ENCODE measurements at regions not wholly inside any gene's neighbourhood (a gene's known extent, or its start where the extent isn't known, plus 50 kb on each side); places are given as distances from the start of the nearest gene placed in this dataset.

DNA sequence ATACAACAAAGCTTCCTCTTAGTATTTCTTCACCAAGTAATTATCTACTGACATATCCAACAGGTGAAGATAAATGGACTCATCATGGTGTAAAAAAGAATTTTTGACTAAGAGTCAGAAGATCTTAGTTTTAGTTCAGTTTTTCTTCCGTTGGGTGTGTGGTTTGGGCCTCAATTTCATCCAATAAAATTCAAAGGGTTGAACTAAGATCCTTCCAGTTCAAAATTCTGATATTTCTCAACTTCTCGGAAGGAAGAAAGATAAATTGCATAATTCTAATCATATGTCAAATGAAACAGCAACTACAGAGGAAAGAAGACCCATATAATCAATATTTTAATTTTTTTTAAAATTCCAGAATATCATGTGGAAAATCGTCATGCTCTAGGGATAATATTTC lies 192.7 kb downstream of the SPRY1 start (continued):
- TF ChIP-seq, protein P1, sequence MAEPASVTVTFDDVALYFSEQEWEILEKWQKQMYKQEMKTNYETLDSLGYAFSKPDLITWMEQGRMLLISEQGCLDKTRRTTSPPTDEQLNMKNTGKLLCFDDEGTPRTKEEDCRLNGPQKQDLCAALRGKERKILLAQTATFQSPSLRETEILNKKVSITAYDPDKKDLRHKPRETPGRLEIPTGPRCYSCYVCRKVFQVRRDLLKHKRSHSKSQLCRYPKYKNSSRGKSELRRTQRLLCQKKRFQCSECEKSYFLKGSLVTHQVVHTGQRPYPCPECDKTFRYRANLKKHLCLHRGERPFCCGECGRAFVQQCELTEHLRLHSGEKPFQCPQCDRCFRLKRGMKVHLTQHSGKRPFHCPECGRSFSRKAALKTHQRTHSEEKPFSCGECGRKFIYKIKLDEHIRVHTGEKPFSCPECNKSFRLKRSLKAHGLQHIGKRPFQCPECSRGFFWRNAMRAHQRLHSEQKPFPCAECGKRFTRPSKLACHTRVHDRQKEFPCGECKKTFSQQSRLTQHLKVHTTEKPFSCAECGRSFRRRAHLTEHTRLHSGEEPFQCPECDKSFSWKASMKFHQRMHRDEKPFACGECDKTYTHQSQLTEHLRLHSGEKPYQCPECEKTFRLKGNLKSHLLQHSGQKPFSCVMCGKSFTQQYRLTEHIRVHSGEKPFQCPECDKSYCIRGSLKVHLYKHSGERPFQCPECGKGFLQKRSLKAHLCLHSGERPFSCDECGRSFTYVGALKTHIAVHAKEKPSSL (CRISPR knock-in tag; conservative IDR thresholded peaks at IDR 0.05): no peak

DNA sequence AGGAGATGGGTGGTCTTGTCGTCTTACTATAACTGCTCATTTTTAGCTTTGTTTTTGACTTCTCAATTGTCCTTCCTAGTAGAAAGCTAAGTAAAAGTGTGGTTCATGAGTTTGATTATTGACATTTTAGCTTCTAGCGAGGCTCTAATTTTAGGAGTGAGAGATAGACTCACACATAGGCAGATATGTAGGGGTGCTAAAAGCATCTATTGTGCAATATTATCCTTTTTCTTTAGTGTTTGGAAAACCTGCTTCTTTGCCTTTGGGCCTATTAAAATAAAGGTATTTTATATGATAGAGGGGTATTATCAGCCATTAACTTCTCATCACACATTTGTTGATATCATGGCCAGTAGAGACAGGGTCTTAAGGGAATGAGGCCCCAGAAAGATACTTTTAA lies 195.3 kb downstream of the SPRY1 start:
- H3K36me3 Mint-ChIP-seq: no peaks in the 10 kb centered on the region
- H3K4me3 Mint-ChIP-seq: no peak overlapping the region
- POLR2A ChIA-PET: no interaction called here
- no peak for TF ChIP-seq NFYB (CRISPR knock-in tag; conservative IDR thresholded peaks at IDR 0.05; ENCODE audit: low read depth)
- TF ChIP-seq ZNF416 (CRISPR knock-in tag; IDR thresholded peaks at IDR 0.05): no peak
- TF ChIP-seq RELA (CRISPR knock-in tag; IDR thresholded peaks at IDR 0.05; ENCODE audit: borderline replicate concordance): no peak
- TF ChIP-seq, protein P2, sequence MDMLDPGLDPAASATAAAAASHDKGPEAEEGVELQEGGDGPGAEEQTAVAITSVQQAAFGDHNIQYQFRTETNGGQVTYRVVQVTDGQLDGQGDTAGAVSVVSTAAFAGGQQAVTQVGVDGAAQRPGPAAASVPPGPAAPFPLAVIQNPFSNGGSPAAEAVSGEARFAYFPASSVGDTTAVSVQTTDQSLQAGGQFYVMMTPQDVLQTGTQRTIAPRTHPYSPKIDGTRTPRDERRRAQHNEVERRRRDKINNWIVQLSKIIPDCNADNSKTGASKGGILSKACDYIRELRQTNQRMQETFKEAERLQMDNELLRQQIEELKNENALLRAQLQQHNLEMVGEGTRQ (CRISPR knock-in tag; IDR thresholded peaks at IDR 0.05): no peak
- TF ChIP-seq TEAD4 (CRISPR knock-in tag; IDR thresholded peaks at IDR 0.05): no peak
- TF ChIP-seq, protein P3, sequence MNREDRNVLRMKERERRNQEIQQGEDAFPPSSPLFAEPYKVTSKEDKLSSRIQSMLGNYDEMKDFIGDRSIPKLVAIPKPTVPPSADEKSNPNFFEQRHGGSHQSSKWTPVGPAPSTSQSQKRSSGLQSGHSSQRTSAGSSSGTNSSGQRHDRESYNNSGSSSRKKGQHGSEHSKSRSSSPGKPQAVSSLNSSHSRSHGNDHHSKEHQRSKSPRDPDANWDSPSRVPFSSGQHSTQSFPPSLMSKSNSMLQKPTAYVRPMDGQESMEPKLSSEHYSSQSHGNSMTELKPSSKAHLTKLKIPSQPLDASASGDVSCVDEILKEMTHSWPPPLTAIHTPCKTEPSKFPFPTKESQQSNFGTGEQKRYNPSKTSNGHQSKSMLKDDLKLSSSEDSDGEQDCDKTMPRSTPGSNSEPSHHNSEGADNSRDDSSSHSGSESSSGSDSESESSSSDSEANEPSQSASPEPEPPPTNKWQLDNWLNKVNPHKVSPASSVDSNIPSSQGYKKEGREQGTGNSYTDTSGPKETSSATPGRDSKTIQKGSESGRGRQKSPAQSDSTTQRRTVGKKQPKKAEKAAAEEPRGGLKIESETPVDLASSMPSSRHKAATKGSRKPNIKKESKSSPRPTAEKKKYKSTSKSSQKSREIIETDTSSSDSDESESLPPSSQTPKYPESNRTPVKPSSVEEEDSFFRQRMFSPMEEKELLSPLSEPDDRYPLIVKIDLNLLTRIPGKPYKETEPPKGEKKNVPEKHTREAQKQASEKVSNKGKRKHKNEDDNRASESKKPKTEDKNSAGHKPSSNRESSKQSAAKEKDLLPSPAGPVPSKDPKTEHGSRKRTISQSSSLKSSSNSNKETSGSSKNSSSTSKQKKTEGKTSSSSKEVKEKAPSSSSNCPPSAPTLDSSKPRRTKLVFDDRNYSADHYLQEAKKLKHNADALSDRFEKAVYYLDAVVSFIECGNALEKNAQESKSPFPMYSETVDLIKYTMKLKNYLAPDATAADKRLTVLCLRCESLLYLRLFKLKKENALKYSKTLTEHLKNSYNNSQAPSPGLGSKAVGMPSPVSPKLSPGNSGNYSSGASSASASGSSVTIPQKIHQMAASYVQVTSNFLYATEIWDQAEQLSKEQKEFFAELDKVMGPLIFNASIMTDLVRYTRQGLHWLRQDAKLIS (CRISPR knock-in tag; IDR thresholded peaks at IDR 0.05; ENCODE audit: borderline replicate concordance): no peak
- TF ChIP-seq, protein P4, sequence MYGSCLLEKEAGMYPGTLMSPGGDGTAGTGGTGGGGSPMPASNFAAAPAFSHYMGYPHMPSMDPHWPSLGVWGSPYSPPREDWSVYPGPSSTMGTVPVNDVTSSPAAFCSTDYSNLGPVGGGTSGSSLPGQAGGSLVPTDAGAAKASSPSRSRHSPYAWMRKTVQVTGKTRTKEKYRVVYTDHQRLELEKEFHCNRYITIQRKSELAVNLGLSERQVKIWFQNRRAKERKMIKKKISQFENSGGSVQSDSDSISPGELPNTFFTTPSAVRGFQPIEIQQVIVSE (CRISPR knock-in tag; IDR thresholded peaks at IDR 0.05; ENCODE audit: borderline replicate concordance): no peak
- TF ChIP-seq, protein P5, sequence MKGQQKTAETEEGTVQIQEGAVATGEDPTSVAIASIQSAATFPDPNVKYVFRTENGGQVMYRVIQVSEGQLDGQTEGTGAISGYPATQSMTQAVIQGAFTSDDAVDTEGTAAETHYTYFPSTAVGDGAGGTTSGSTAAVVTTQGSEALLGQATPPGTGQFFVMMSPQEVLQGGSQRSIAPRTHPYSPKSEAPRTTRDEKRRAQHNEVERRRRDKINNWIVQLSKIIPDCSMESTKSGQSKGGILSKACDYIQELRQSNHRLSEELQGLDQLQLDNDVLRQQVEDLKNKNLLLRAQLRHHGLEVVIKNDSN (CRISPR knock-in tag; IDR thresholded peaks at IDR 0.05): no peak
- no peak for TF ChIP-seq SMAD4 (CRISPR knock-in tag; IDR thresholded peaks at IDR 0.05)
- TF ChIP-seq, protein P6, sequence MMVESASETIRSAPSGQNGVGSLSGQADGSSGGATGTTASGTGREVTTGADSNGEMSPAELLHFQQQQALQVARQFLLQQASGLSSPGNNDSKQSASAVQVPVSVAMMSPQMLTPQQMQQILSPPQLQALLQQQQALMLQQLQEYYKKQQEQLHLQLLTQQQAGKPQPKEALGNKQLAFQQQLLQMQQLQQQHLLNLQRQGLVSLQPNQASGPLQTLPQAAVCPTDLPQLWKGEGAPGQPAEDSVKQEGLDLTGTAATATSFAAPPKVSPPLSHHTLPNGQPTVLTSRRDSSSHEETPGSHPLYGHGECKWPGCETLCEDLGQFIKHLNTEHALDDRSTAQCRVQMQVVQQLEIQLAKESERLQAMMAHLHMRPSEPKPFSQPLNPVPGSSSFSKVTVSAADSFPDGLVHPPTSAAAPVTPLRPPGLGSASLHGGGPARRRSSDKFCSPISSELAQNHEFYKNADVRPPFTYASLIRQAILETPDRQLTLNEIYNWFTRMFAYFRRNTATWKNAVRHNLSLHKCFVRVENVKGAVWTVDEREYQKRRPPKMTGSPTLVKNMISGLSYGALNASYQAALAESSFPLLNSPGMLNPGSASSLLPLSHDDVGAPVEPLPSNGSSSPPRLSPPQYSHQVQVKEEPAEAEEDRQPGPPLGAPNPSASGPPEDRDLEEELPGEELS (CRISPR knock-in tag; IDR thresholded peaks at IDR 0.05): no peak
- TF ChIP-seq ELF4 (CRISPR knock-in tag; IDR thresholded peaks at IDR 0.05; ENCODE audit: low read depth): no peak
- no peak for TF ChIP-seq SOX15 (CRISPR knock-in tag; IDR thresholded peaks at IDR 0.05)
- H3K4me1 Mint-ChIP-seq: peaks cover 13% of the 10 kb centered on the region
- H3K27me3 Mint-ChIP-seq (ENCODE audit: low read depth): no peaks in the 10 kb centered on the region
- ATAC-seq: no peak
- DNase-seq (ENCODE audit: low spot score): no peak
- H3K9me3 Mint-ChIP-seq: peaks cover 4% of the 10 kb centered on the region; the same call in 1 of the 2 replicates
- CTCF ChIA-PET: no interaction called here
- H3K27ac Mint-ChIP-seq: no peak overlapping the region

DNA sequence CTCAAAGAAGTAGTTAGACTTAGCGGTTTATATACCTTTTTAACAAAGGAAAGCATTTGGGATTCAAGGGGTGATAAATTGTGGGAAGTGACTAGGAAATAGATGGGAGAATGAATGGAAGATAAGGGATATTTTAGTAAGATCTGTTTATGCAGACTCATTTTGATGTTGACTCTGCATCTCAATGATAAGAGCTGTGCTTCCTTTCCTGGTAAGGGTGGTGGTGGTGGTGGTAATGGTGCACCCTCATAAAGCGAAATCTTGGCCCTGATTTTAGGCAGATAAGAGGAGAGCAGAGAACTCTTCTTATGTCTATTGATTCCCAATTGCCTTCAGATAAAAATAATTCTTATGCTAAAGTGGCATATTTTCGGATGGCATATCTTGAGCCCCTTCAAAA lies 197.1 kb downstream of the SPRY1 start:
- H3K9me3 Mint-ChIP-seq: peaks cover 4% of the 10 kb centered on the region; the same call in 1 of the 2 replicates
- ChIA-PET CTCF (no interaction called here), POLR2A (no interaction called here)
- H3K4me1 Mint-ChIP-seq: peaks cover 25% of the 10 kb centered on the region
- DNase-seq (ENCODE audit: low spot score) (no peak), ATAC-seq (no peak)
- H3K36me3 Mint-ChIP-seq: no peaks in the 10 kb centered on the region
- no peak overlapping the region for H3K27ac Mint-ChIP-seq
- no peaks in the 10 kb centered on the region for H3K27me3 Mint-ChIP-seq (ENCODE audit: low read depth)
- no peak overlapping the region for H3K4me3 Mint-ChIP-seq
- TF ChIP-seq FOXJ3 (CRISPR knock-in tag; IDR thresholded peaks at IDR 0.05; ENCODE audit: borderline replicate concordance) (no peak), RORB (CRISPR knock-in tag; IDR thresholded peaks at IDR 0.05) (no peak), CBFB (CRISPR knock-in tag; IDR thresholded peaks at IDR 0.05; ENCODE audit: low read depth) (no peak), TP53 (CRISPR knock-in tag; IDR thresholded peaks at IDR 0.05) (no peak), ZNF138 (CRISPR knock-in tag; conservative IDR thresholded peaks at IDR 0.05) (no peak), KAT7 (CRISPR knock-in tag; IDR thresholded peaks at IDR 0.05; ENCODE audit: borderline replicate concordance) (no peak)
- TF ChIP-seq, protein P7, sequence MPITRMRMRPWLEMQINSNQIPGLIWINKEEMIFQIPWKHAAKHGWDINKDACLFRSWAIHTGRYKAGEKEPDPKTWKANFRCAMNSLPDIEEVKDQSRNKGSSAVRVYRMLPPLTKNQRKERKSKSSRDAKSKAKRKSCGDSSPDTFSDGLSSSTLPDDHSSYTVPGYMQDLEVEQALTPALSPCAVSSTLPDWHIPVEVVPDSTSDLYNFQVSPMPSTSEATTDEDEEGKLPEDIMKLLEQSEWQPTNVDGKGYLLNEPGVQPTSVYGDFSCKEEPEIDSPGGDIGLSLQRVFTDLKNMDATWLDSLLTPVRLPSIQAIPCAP (CRISPR knock-in tag; IDR thresholded peaks at IDR 0.05): no peak
- TF ChIP-seq, protein P8, sequence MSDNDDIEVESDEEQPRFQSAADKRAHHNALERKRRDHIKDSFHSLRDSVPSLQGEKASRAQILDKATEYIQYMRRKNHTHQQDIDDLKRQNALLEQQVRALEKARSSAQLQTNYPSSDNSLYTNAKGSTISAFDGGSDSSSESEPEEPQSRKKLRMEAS (CRISPR knock-in tag; IDR thresholded peaks at IDR 0.05): no peak
- TF ChIP-seq, protein P6 (CRISPR knock-in tag; IDR thresholded peaks at IDR 0.05): no peak

All from WTC11 (cell line).